ENCODE measurements at regions not wholly inside any gene's neighbourhood (a gene's known extent, or its start where the extent isn't known, plus 50 kb on each side); places are given as distances from the start of the nearest gene placed in this dataset.
A peak's percentile ranks its signal among the peaks of the same experiment; 100 is the strongest.

- no peaks in the 10 kb centered on the region for H3K27me3 ChIP-seq
- peak; percentile 37 to 72 for DNase-seq (ENCODE audit: low read depth in 1 of 2, low spot score in 1 of 2)
Measured at GRCh38 chr2:125471963-125472362, 1184.0 kb upstream of the GYPC start.

GRCh38 chr2:125479143-125479636, 1176.8 kb upstream of the GYPC start:
- Histone ChIP-seq H3K27me3 (no peaks in the 10 kb centered on the region), H3K36me3 (no peaks in the 10 kb centered on the region), H3K27ac (no peak overlapping the region), H3K9me3 (ENCODE audit: low read depth) (no peaks in the 10 kb centered on the region), H3K4me3 (no peak overlapping the region), H3K4me1 (ENCODE audit: low read depth) (no peaks in the 10 kb centered on the region)
- DNase-seq (ENCODE audit: low read depth in 1 of 2, low spot score in 1 of 2) = no peak
- no peak for TF ChIP-seq CTCF (IDR thresholded peaks at IDR 0.05; ENCODE audit: low read depth, low read length)

More at GRCh38 chr2:125471963-125472362, 1184.0 kb upstream of the GYPC start:
- no peaks in the 10 kb centered on the region for H3K4me1 ChIP-seq (ENCODE audit: low read depth)
- no peaks in the 10 kb centered on the region for H3K36me3 ChIP-seq
- TF ChIP-seq CTCF (IDR thresholded peaks at IDR 0.05; ENCODE audit: low read depth, low read length) = peak; percentile 39
- no peak overlapping the region for H3K4me3 ChIP-seq
- H3K27ac ChIP-seq = no peak overlapping the region
- no peaks in the 10 kb centered on the region for H3K9me3 ChIP-seq (ENCODE audit: low read depth)

- Histone ChIP-seq H3K27me3 (no peaks in the 10 kb centered on the region), H3K36me3 (no peaks in the 10 kb centered on the region), H3K4me1 (ENCODE audit: low read depth) (no peaks in the 10 kb centered on the region), H3K4me3 (no peak overlapping the region), H3K27ac (no peak overlapping the region), H3K9me3 (ENCODE audit: low read depth) (no peaks in the 10 kb centered on the region)
- DNase-seq (ENCODE audit: low read depth in 1 of 2, low spot score in 1 of 2) = no peak
- no peak for TF ChIP-seq CTCF (IDR thresholded peaks at IDR 0.05; ENCODE audit: low read depth, low read length)
Measured at GRCh38 chr2:125490308-125490707, 1165.7 kb upstream of the GYPC start.

GRCh38 chr2:125491663-125492062, 1164.3 kb upstream of the GYPC start:
- TF ChIP-seq CTCF (IDR thresholded peaks at IDR 0.05; ENCODE audit: low read depth, low read length) = no peak
- Histone ChIP-seq H3K36me3 (no peaks in the 10 kb centered on the region), H3K27ac (no peak overlapping the region), H3K9me3 (ENCODE audit: low read depth) (no peaks in the 10 kb centered on the region), H3K27me3 (no peaks in the 10 kb centered on the region), H3K4me3 (no peak overlapping the region), H3K4me1 (ENCODE audit: low read depth) (no peaks in the 10 kb centered on the region)
- no peak for DNase-seq (ENCODE audit: low read depth in 1 of 2, low spot score in 1 of 2)

- H3K4me3 ChIP-seq = no peak overlapping the region
- H3K36me3 ChIP-seq = no peaks in the 10 kb centered on the region
- H3K27ac ChIP-seq = no peak overlapping the region
- H3K27me3 ChIP-seq = no peaks in the 10 kb centered on the region
- TF ChIP-seq CTCF (IDR thresholded peaks at IDR 0.05; ENCODE audit: low read depth, low read length) = no peak
- H3K9me3 ChIP-seq (ENCODE audit: low read depth) = no peaks in the 10 kb centered on the region
- no peaks in the 10 kb centered on the region for H3K4me1 ChIP-seq (ENCODE audit: low read depth)
- no peak for DNase-seq (ENCODE audit: low read depth in 1 of 2, low spot score in 1 of 2)
Measured at GRCh38 chr2:125512313-125512712, 1143.6 kb upstream of the GYPC start.

All from cardiac muscle cell (in vitro differentiated cells and primary cell).